ENCODE measurements at regions not wholly inside any gene's neighbourhood (a gene's known extent, or its start where the extent isn't known, plus 50 kb on each side); places are given as distances from the start of the nearest gene placed in this dataset.

GRCh38 chr5:58258984-58259684, 200.8 kb downstream of the PLK2 start:
- FAIRE-seq (no peak), DNase-seq (ENCODE audit: low read depth) (no peak)
- peak overlapping the region; percentile 59 for H3K9ac ChIP-seq (ENCODE audit: low read length)
- H3K79me2 ChIP-seq (ENCODE audit: insufficient read depth, low read length) = no peaks in the 10 kb centered on the region
- no peaks in the 10 kb centered on the region for H3K36me3 Mint-ChIP-seq (ENCODE audit: low read depth, unreplicated experiment)
- H3K27me3 Mint-ChIP-seq (ENCODE audit: low read depth, unreplicated experiment) = no peaks in the 10 kb centered on the region
- H3K4me3 Mint-ChIP-seq (ENCODE audit: unreplicated experiment) = peak overlapping the region; percentile 18
- H3K27me3 ChIP-seq (ENCODE audit: insufficient read depth, low read length) = no peaks in the 10 kb centered on the region
- H3K4me3 ChIP-seq (ENCODE audit: insufficient read depth, low read depth, low read length) = no peak overlapping the region
- peaks cover 22% of the 10 kb centered on the region for H3K4me1 ChIP-seq (ENCODE audit: insufficient read depth, low read length)
- H3K9me3 Mint-ChIP-seq (ENCODE audit: unreplicated experiment) = peaks cover 2% of the 10 kb centered on the region
- H3K36me3 ChIP-seq (ENCODE audit: insufficient read depth, low read length) = no peaks in the 10 kb centered on the region
- peak overlapping the region; percentile 80 for H3K27ac ChIP-seq (ENCODE audit: low read depth, low read length)
- TF ChIP-seq, protein P1, sequence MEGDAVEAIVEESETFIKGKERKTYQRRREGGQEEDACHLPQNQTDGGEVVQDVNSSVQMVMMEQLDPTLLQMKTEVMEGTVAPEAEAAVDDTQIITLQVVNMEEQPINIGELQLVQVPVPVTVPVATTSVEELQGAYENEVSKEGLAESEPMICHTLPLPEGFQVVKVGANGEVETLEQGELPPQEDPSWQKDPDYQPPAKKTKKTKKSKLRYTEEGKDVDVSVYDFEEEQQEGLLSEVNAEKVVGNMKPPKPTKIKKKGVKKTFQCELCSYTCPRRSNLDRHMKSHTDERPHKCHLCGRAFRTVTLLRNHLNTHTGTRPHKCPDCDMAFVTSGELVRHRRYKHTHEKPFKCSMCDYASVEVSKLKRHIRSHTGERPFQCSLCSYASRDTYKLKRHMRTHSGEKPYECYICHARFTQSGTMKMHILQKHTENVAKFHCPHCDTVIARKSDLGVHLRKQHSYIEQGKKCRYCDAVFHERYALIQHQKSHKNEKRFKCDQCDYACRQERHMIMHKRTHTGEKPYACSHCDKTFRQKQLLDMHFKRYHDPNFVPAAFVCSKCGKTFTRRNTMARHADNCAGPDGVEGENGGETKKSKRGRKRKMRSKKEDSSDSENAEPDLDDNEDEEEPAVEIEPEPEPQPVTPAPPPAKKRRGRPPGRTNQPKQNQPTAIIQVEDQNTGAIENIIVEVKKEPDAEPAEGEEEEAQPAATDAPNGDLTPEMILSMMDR (IDR thresholded peaks at IDR 0.05; ENCODE audit: insufficient read depth, low read depth, low read length) = no peak
- no peak for TF ChIP-seq EZH2 (IDR thresholded peaks at IDR 0.05; ENCODE audit: insufficient read depth, low read length)
- H2AFZ ChIP-seq (ENCODE audit: low read depth, low read length) = no peak overlapping the region
- no peaks in the 10 kb centered on the region for H3K9me3 ChIP-seq (ENCODE audit: insufficient read depth, low read depth, low read length)
- peaks cover 20% of the 10 kb centered on the region for H3K4me1 Mint-ChIP-seq (ENCODE audit: low read depth, unreplicated experiment)
- no peaks in the 10 kb centered on the region for H4K20me1 ChIP-seq (ENCODE audit: insufficient read depth, low read length)
- peak overlapping the region; percentile 72 for H3K4me2 ChIP-seq (ENCODE audit: low read length)
- peak overlapping the region; percentile 97 for H3K27ac Mint-ChIP-seq (ENCODE audit: unreplicated experiment)

DNA sequence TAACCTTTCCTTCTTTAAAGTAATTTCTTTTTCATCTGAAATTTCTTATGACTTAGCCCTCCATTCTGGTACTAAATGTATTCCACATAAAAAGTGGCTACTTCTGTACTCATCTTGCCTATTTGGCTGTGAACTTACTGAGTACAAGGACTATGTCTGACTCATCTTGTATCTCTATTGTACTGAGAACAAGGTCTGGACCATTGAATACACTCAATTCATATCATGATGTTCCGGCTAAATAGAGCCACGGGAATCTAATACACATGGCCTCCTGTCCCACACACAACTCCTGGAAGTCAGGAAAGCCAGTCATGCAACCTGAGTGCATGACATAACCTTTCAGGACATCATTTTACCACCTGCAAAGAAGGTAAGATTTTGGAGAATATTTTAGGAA, 203.9 kb downstream of the PLK2 start:
- H3K36me3 Mint-ChIP-seq (ENCODE audit: low read depth, unreplicated experiment) = no peaks in the 10 kb centered on the region

More for the DNA sequence above, 203.9 kb downstream of the PLK2 start:
- H3K27ac Mint-ChIP-seq (ENCODE audit: unreplicated experiment) = no peak overlapping the region
- H3K4me3 Mint-ChIP-seq (ENCODE audit: unreplicated experiment) = no peak overlapping the region
- Histone ChIP-seq H3K27ac (ENCODE audit: low read depth, low read length) (no peak overlapping the region), H3K79me2 (ENCODE audit: insufficient read depth, low read length) (no peaks in the 10 kb centered on the region), H3K36me3 (ENCODE audit: insufficient read depth, low read length) (no peaks in the 10 kb centered on the region), H3K4me1 (ENCODE audit: insufficient read depth, low read length) (peaks cover 15% of the 10 kb centered on the region), H2AFZ (ENCODE audit: low read depth, low read length) (no peak overlapping the region), H3K4me2 (ENCODE audit: low read length) (no peak overlapping the region), H4K20me1 (ENCODE audit: insufficient read depth, low read length) (no peaks in the 10 kb centered on the region), H3K9ac (ENCODE audit: low read length) (no peak overlapping the region), H3K9me3 (ENCODE audit: insufficient read depth, low read depth, low read length) (no peaks in the 10 kb centered on the region), H3K27me3 (ENCODE audit: insufficient read depth, low read length) (no peaks in the 10 kb centered on the region), H3K4me3 (ENCODE audit: insufficient read depth, low read depth, low read length) (no peak overlapping the region)
- no peaks in the 10 kb centered on the region for H3K27me3 Mint-ChIP-seq (ENCODE audit: low read depth, unreplicated experiment)
- peaks cover 20% of the 10 kb centered on the region for H3K4me1 Mint-ChIP-seq (ENCODE audit: low read depth, unreplicated experiment)
- TF ChIP-seq EZH2 (IDR thresholded peaks at IDR 0.05; ENCODE audit: insufficient read depth, low read length) = no peak
- TF ChIP-seq, protein P1 (IDR thresholded peaks at IDR 0.05; ENCODE audit: insufficient read depth, low read depth, low read length) = no peak
- no peak for DNase-seq (ENCODE audit: low read depth)
- no peaks in the 10 kb centered on the region for H3K9me3 Mint-ChIP-seq (ENCODE audit: unreplicated experiment)
- FAIRE-seq = peak; percentile 5
